Neural cell (in vitro differentiated cells): ENCODE measurements at regions not wholly inside any gene's neighbourhood (a gene's known extent, or its start where the extent isn't known, plus 50 kb on each side); places are given as distances from the start of the nearest gene placed in this dataset.

ENCODE experiments used
- H2AFZ ChIP-seq: fragments of 200-600, 300-800 bp; sonication (generic), shearing (Covaris generic); 2 replicates; pipeline ENCODE4 v1.6.0; 2014; ENCODE audit warnings: low read depth, mild to moderate bottlenecking, antibody characterized with exemption, low read length, moderate library complexity
- H3F3A ChIP-seq: fragments of 200-600 bp; shearing (Covaris generic); 2 replicates; pipeline ENCODE4 v1.6.1; 2016; ENCODE audit warnings: mild to moderate bottlenecking, moderate library complexity, mixed read lengths, antibody characterized with exemption, low read length; ENCODE audit not compliant: insufficient read depth, poor library complexity, severe bottlenecking
- H3K27ac ChIP-seq: fragments of 200-600, 300-800 bp; sonication (generic), shearing (Covaris generic); 2 replicates; pipeline ENCODE4 v1.5.1; 2014; ENCODE audit warnings: mild to moderate bottlenecking, low read length, moderate library complexity
- H3K27me3 ChIP-seq: fragments of 300-800, 200-600 bp; sonication (generic), shearing (Covaris generic); 2 replicates; pipeline ENCODE4 v1.6.0; 2014; ENCODE audit warnings: mild to moderate bottlenecking, low read depth, low read length, moderate library complexity; ENCODE audit not compliant: insufficient read depth
- H3K36me3 ChIP-seq: fragments of 300-800, 200-600 bp; sonication (generic), shearing (Covaris generic); 2 replicates; pipeline ENCODE4 v1.5.1; 2014; ENCODE audit warnings: mild to moderate bottlenecking, antibody characterized with exemption, low read length, moderate library complexity; ENCODE audit not compliant: insufficient read depth
- H3K4me2 ChIP-seq: fragments of 300-800, 200-600 bp; sonication (generic), shearing (Covaris generic); 2 replicates; pipeline ENCODE4 v1.6.0; 2014; ENCODE audit warnings: mild to moderate bottlenecking, low read length
- H3K4me3 ChIP-seq: fragments of 300-800, 200-600 bp; sonication (generic), shearing (Covaris generic); 2 replicates; pipeline ENCODE4 v1.5.1; 2014; ENCODE audit warnings: mild to moderate bottlenecking, low read length, moderate library complexity
- H3K79me2 ChIP-seq: fragments of 200-600 bp; shearing (Covaris generic); replicated peaks from 2 replicates; pipeline ENCODE4 v1.6.0; 2014; ENCODE audit warnings: mild to moderate bottlenecking, low read length, moderate library complexity; ENCODE audit not compliant: insufficient read depth
- H3K9ac ChIP-seq: fragments of 300-800, 200-600 bp; sonication (generic), shearing (Covaris generic); 2 replicates; pipeline ENCODE4 v1.6.1; 2016; ENCODE audit warnings: mild to moderate bottlenecking, low read length, mixed read lengths
- H3K9me2 ChIP-seq: fragments of 200-600 bp; shearing (Covaris generic); 2 replicates; pipeline ENCODE4 v1.6.1; 2016; ENCODE audit warnings: mild to moderate bottlenecking, low read length, mixed read lengths; ENCODE audit not compliant: insufficient read depth
- H3K9me3 ChIP-seq: fragments of 200-600, 300-800 bp; sonication (generic), shearing (Covaris generic); 2 replicates; pipeline ENCODE4 v1.6.1; 2016; ENCODE audit warnings: mild to moderate bottlenecking, mixed run types, low read length, moderate library complexity, mixed read lengths
- H4K20me1 ChIP-seq: fragments of 200-600 bp; shearing (Covaris generic); 2 replicates; pipeline ENCODE4 v1.6.1; 2016; ENCODE audit warnings: mild to moderate bottlenecking, mixed run types; ENCODE audit not compliant: insufficient read depth
- CTCF ChIP-seq: fragments of 450-650 bp; IDR thresholded peaks from 2 replicates; pipeline ENCODE4 v1.5.1; 2014; ENCODE audit warnings: antibody characterized with exemption, mild to moderate bottlenecking, moderate library complexity; ENCODE audit not compliant: poor library complexity, severe bottlenecking
- EP300 ChIP-seq: fragments of 450-650 bp; conservative IDR thresholded peaks from 2 replicates; pipeline ENCODE4 v1.6.1; 2014; ENCODE audit warnings: antibody characterized with exemption, mild to moderate bottlenecking, moderate library complexity; ENCODE audit not compliant: poor library complexity, severe bottlenecking
- EZH2 ChIP-seq: fragments of 200-600, 300-800 bp; shearing (Covaris generic), sonication (generic); IDR thresholded peaks from 2 replicates; pipeline ENCODE4 v1.6.1; 2014; ENCODE audit warnings: antibody characterized with exemption, low read length, borderline replicate concordance, mild to moderate bottlenecking; ENCODE audit not compliant: insufficient read depth, poor library complexity, severe bottlenecking
- MXI1 ChIP-seq: fragments of 450-650 bp; conservative IDR thresholded peaks from 2 replicates; pipeline ENCODE4 v1.6.1; 2014; ENCODE audit warnings: antibody characterized with exemption, mild to moderate bottlenecking; ENCODE audit not compliant: poor library complexity, severe bottlenecking
- POLR2AphosphoS5 ChIP-seq: IDR thresholded peaks from 2 replicates; pipeline ENCODE4 v1.6.1; 2012
- RAD21 ChIP-seq: fragments of 450-650 bp; conservative IDR thresholded peaks from 2 replicates; pipeline ENCODE4 v1.6.1; 2014; ENCODE audit warnings: antibody characterized with exemption, mild to moderate bottlenecking, moderate library complexity
- SMC3 ChIP-seq: fragments of 450-650 bp; conservative IDR thresholded peaks from 2 replicates; pipeline ENCODE4 v1.6.1; 2014; ENCODE audit warnings: antibody characterized with exemption, mild to moderate bottlenecking, moderate library complexity; ENCODE audit not compliant: poor library complexity
- TAF1 ChIP-seq: IDR thresholded peaks from 2 replicates; pipeline ENCODE4 v1.6.1; 2012; ENCODE audit warnings: low read depth
- TF ChIP-seq, protein P1 (sequence below): IDR thresholded peaks from 2 replicates; pipeline ENCODE4 v1.6.1; 2012; ENCODE audit warnings: borderline replicate concordance

- Histone ChIP-seq H3K36me3 (no peaks in the 10 kb centered on the region), H3K27me3 (no peaks in the 10 kb centered on the region), H3K4me3 (no peak overlapping the region), H3K9me3 (no peaks in the 10 kb centered on the region), H3K79me2 (no peaks in the 10 kb centered on the region), H3K4me2 (no peak overlapping the region), H3K9ac (no peak overlapping the region), H3K27ac (no peak overlapping the region), H4K20me1 (no peaks in the 10 kb centered on the region), H2AFZ (no peak overlapping the region), H3K9me2 (no peaks in the 10 kb centered on the region), H3F3A (no peaks in the 10 kb centered on the region)
- TF ChIP-seq RAD21 (no peak), CTCF (no peak), SMC3 (no peak), MXI1 (no peak), TAF1 (no peak), EZH2 (no peak), POLR2AphosphoS5 (no peak), EP300 (no peak)
- TF ChIP-seq, protein P1, sequence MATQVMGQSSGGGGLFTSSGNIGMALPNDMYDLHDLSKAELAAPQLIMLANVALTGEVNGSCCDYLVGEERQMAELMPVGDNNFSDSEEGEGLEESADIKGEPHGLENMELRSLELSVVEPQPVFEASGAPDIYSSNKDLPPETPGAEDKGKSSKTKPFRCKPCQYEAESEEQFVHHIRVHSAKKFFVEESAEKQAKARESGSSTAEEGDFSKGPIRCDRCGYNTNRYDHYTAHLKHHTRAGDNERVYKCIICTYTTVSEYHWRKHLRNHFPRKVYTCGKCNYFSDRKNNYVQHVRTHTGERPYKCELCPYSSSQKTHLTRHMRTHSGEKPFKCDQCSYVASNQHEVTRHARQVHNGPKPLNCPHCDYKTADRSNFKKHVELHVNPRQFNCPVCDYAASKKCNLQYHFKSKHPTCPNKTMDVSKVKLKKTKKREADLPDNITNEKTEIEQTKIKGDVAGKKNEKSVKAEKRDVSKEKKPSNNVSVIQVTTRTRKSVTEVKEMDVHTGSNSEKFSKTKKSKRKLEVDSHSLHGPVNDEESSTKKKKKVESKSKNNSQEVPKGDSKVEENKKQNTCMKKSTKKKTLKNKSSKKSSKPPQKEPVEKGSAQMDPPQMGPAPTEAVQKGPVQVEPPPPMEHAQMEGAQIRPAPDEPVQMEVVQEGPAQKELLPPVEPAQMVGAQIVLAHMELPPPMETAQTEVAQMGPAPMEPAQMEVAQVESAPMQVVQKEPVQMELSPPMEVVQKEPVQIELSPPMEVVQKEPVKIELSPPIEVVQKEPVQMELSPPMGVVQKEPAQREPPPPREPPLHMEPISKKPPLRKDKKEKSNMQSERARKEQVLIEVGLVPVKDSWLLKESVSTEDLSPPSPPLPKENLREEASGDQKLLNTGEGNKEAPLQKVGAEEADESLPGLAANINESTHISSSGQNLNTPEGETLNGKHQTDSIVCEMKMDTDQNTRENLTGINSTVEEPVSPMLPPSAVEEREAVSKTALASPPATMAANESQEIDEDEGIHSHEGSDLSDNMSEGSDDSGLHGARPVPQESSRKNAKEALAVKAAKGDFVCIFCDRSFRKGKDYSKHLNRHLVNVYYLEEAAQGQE = no peak
Observed at GRCh38 chr3:61347981-61348380, 96.7 kb upstream of the FHIT start.

DNA sequence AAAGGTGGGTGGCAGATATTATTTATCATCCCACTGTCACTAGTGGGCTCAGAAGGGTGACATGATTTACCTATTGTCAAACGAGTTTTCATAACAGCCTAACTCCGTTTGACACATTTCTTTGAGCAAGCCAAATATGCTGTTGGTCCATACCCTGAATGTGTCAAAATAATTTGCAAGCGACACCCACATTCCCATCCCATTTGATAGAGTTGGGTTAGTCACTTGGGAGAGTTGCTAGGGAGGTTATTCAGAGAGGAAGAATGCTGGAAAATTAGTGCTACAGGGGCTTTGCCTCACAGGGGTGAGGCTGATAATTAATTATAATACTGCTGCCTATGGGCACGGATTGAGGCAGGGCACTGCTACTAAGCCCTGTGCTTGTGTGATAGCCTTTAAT, 98.5 kb upstream of the FHIT start:
- H3K36me3 ChIP-seq = no peaks in the 10 kb centered on the region
- H3K4me2 ChIP-seq = no peak overlapping the region
- H3K4me3 ChIP-seq = no peak overlapping the region
- no peaks in the 10 kb centered on the region for H3K9me3 ChIP-seq
- no peaks in the 10 kb centered on the region for H3K27me3 ChIP-seq
- H3K79me2 ChIP-seq = no peaks in the 10 kb centered on the region
- H3K9me2 ChIP-seq = no peaks in the 10 kb centered on the region
- no peaks in the 10 kb centered on the region for H4K20me1 ChIP-seq
- no peak overlapping the region for H2AFZ ChIP-seq
- TF ChIP-seq, protein P1 = no peak
- TF ChIP-seq TAF1 (no peak), CTCF (no peak), EP300 (no peak), RAD21 (no peak), MXI1 (no peak), SMC3 (no peak), EZH2 (no peak), POLR2AphosphoS5 (no peak)
- no peak overlapping the region for H3K9ac ChIP-seq
- no peaks in the 10 kb centered on the region for H3F3A ChIP-seq
- no peak overlapping the region for H3K27ac ChIP-seq
